Vagina (tissue), 2 donors: ENCODE measurements at regions not wholly inside any gene's neighbourhood (a gene's known extent, or its start where the extent isn't known, plus 50 kb on each side); places are given as distances from the start of the nearest gene placed in this dataset.

Experiments
- POLR2A ChIP-seq, 2 donors: fragments of 450-650 bp; IDR thresholded peaks; one replicate each; pipeline ENCODE4 v1.6.1; 2017; ENCODE audit warnings: antibody characterized with exemption in 2 of 2, mild to moderate bottlenecking in 2 of 2, moderate library complexity in 2 of 2
- POLR2AphosphoS5 ChIP-seq, 2 donors: sonication (generic); formaldehyde crosslinking; IDR thresholded peaks; one replicate each; pipeline ENCODE4 v1.9.0; 2017; ENCODE audit warnings: antibody characterized with exemption in 2 of 2, mild to moderate bottlenecking in 2 of 2, low read depth in 1 of 2; ENCODE audit not compliant: insufficient read depth in 1 of 2

GRCh38 chr15:47129033-47129432 lies 588.3 kb upstream of the SEMA6D start:
- TF ChIP-seq POLR2AphosphoS5 (IDR thresholded peaks at IDR 0.05; ENCODE audit: insufficient read depth in 1 of 2, low read depth in 1 of 2) (no peak), POLR2A (IDR thresholded peaks at IDR 0.05) (no peak)
